HEK293 (cell line): ENCODE measurements at regions not wholly inside any gene's neighbourhood (a gene's known extent, or its start where the extent isn't known, plus 50 kb on each side); places are given as distances from the start of the nearest gene placed in this dataset.

Experiments
- CTCF ChIA-PET: fragments of 350-600 bp; formaldehyde crosslinking; extraction: SDS; loops from one replicate; lab custom pipeline; 2021; ENCODE audit warnings: antibody characterized with exemption; lab: Yijun Ruan, JAX
- POLR2A ChIA-PET: fragments of 300-600 bp; formaldehyde crosslinking; extraction: SDS; loops from one replicate; lab custom pipeline; 2020; ENCODE audit warnings: antibody characterized with exemption, inconsistent platforms; lab: Yijun Ruan, JAX
- H3K27ac ChIP-seq: fragments of 200-500 bp; sonication (Bioruptor generic); 2 replicates; pipeline ENCODE4 v1.5.1; 2014; ENCODE audit warnings: low read depth, low read length, control low read depth, inconsistent platforms; ENCODE audit errors: extremely low read depth
- H3K36me3 ChIP-seq, 2 experiments: fragments of 200-500 bp in 1 of 2; sonication (Bioruptor generic) in 1 of 2; 1 replicate in 1 of 2; 2 replicates in 1 of 2; pipeline ENCODE4 v1.5.1; 2014 to 2017; ENCODE audit warnings: inconsistent platforms in 2 of 2, low read length in 2 of 2; ENCODE audit not compliant: control insufficient read depth in 2 of 2, insufficient read depth in 1 of 2
- H3K4me1 ChIP-seq: fragments of 200-500 bp; sonication (Bioruptor generic); 2 replicates; pipeline ENCODE4 v1.5.1; 2014; ENCODE audit warnings: mild to moderate bottlenecking, low read length, inconsistent platforms; ENCODE audit not compliant: control insufficient read depth, insufficient read depth
- H3K4me3 ChIP-seq: 2 replicates; pipeline ENCODE4 v1.5.1; 2011; ENCODE audit warnings: low read depth, mild to moderate bottlenecking, control low read depth, low read length, moderate library complexity
- H3K9me3 ChIP-seq: fragments of 200-500 bp; sonication (Bioruptor generic); 2 replicates; pipeline ENCODE4 v1.5.1; 2014; ENCODE audit warnings: low read depth, low read length, inconsistent platforms; ENCODE audit not compliant: control insufficient read depth, insufficient read depth
- BCL11B ChIP-seq: fragments of 450-650 bp; formaldehyde crosslinking; IDR thresholded peaks from 2 replicates; pipeline ENCODE4 v1.5.1; 2016; ENCODE audit warnings: low read depth, missing biosample characterization, missing genetic modification characterization
- GLIS1 ChIP-seq: fragments of 450-650 bp; formaldehyde crosslinking; IDR thresholded peaks from 2 replicates; pipeline ENCODE4 v1.5.1; 2016; ENCODE audit warnings: missing biosample characterization, missing genetic modification characterization
- MEIS1 ChIP-seq: sonication (generic); formaldehyde crosslinking; IDR thresholded peaks from 2 replicates; pipeline ENCODE4 v1.8.1; 2022; ENCODE audit warnings: missing genetic modification reagents, mild to moderate bottlenecking, borderline replicate concordance
- OVOL3 ChIP-seq: fragments of 450-650 bp; formaldehyde crosslinking; IDR thresholded peaks from 2 replicates; pipeline ENCODE4 v1.5.1; 2016; ENCODE audit warnings: missing biosample characterization, missing genetic modification characterization
- SP3 ChIP-seq: fragments of 450-650 bp; formaldehyde crosslinking; IDR thresholded peaks from 2 replicates; pipeline ENCODE4 v1.5.1; 2016; ENCODE audit warnings: missing biosample characterization, missing genetic modification characterization
- ZFP37 ChIP-seq: fragments of 450-650 bp; formaldehyde crosslinking; IDR thresholded peaks from 2 replicates; pipeline ENCODE4 v1.5.1; 2016; ENCODE audit warnings: missing biosample characterization, missing genetic modification characterization
- ZNF140 ChIP-seq: fragments of 450-650 bp; formaldehyde crosslinking; IDR thresholded peaks from 2 replicates; pipeline ENCODE4 v1.5.1; 2016; ENCODE audit warnings: missing biosample characterization, missing genetic modification characterization
- ZNF175 ChIP-seq: fragments of 450-650 bp; formaldehyde crosslinking; IDR thresholded peaks from 2 replicates; pipeline ENCODE4 v1.5.1; 2016; ENCODE audit warnings: missing biosample characterization, missing genetic modification characterization
- ZNF391 ChIP-seq: fragments of 450-650 bp; formaldehyde crosslinking; IDR thresholded peaks from 2 replicates; pipeline ENCODE4 v1.5.1; 2016; ENCODE audit warnings: low read depth, missing biosample characterization, missing genetic modification characterization, borderline replicate concordance
- ZNF514 ChIP-seq: fragments of 450-650 bp; formaldehyde crosslinking; IDR thresholded peaks from 2 replicates; pipeline ENCODE4 v1.5.1; 2016; ENCODE audit warnings: missing biosample characterization, missing genetic modification characterization
- ZNF549 ChIP-seq: fragments of 450-650 bp; IDR thresholded peaks from 2 replicates; pipeline ENCODE4 v1.5.1; 2018; ENCODE audit warnings: missing biosample characterization, missing genetic modification characterization, mild to moderate bottlenecking, inconsistent platforms, moderate library complexity
- ZNF670 ChIP-seq: fragments of 450-650 bp; formaldehyde crosslinking; IDR thresholded peaks from 2 replicates; pipeline ENCODE4 v1.5.1; 2016; ENCODE audit warnings: missing biosample characterization, missing genetic modification characterization, low read depth
- ZNF747 ChIP-seq: fragments of 450-650 bp; formaldehyde crosslinking; IDR thresholded peaks from 2 replicates; pipeline ENCODE4 v1.5.1; 2016; ENCODE audit warnings: missing biosample characterization, missing genetic modification characterization
- ZNF768 ChIP-seq: fragments of 450-650 bp; formaldehyde crosslinking; IDR thresholded peaks from 2 replicates; pipeline ENCODE4 v1.5.1; 2018; ENCODE audit warnings: missing biosample characterization, mild to moderate bottlenecking, missing genetic modification characterization
- ZNF830 ChIP-seq: fragments of 450-650 bp; IDR thresholded peaks from 2 replicates; pipeline ENCODE4 v1.5.0; 2018; ENCODE audit warnings: missing biosample characterization, missing genetic modification characterization, low read depth, mild to moderate bottlenecking, moderate library complexity
- ZSCAN23 ChIP-seq: fragments of 450-650 bp; formaldehyde crosslinking; IDR thresholded peaks from 2 replicates; pipeline ENCODE4 v1.5.1; 2016; ENCODE audit warnings: missing biosample characterization, missing genetic modification characterization
- TF ChIP-seq, protein P1 (sequence below): fragments of 450-650 bp; formaldehyde crosslinking; IDR thresholded peaks from 2 replicates; pipeline ENCODE4 v1.5.1; 2016; ENCODE audit warnings: missing biosample characterization, missing genetic modification characterization
- TF ChIP-seq, protein P2 (sequence below): fragments of 450-650 bp; formaldehyde crosslinking; IDR thresholded peaks from 2 replicates; pipeline ENCODE4 v1.5.1; 2017; ENCODE audit warnings: missing biosample characterization, missing genetic modification characterization
- TF ChIP-seq, protein P3 (sequence below): fragments of 450-650 bp; formaldehyde crosslinking; optimal IDR thresholded peaks from 2 replicates; pipeline ENCODE3; 2016; ENCODE audit warnings: missing biosample characterization, mild to moderate bottlenecking, missing genetic modification characterization
- TF ChIP-seq, protein P4 (sequence below): fragments of 450-650 bp; formaldehyde crosslinking; IDR thresholded peaks from 2 replicates; pipeline ENCODE4 v1.5.1; 2016; ENCODE audit warnings: missing biosample characterization, missing genetic modification characterization
- TF ChIP-seq, protein P5 (sequence below): fragments of 450-650 bp; formaldehyde crosslinking; conservative IDR thresholded peaks from 2 replicates; pipeline ENCODE4 v1.5.1; 2016; ENCODE audit warnings: low read depth, missing biosample characterization, missing genetic modification characterization

DNA sequence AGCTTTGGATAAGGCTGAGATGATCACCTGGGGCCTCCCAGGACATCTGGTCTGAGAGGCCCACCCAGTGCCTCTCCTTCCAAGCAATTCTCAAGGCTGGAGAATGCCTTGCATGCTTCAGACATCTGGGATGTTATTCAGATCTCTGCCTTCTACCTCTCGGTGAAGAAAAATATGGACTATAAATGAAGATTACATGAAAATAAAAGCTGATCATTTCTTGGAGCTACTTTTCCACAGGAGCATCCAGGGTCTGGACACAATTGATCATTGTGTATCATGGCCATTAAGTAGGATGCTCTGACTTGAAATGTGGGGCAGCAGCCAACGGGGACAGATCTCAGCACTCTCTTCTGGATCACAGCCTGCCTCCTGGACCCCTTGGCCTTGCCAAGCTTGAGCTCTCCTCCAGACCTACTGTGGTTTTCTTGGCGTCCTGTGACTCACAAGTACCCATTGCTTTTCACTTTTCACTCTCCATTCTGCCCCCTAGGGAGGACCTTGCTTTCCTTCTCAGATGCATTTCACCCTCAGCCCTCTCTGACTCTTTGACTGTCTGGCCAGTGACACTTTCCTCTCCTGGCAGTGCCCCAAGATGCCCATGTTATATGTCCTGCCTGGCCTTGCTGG lies 203.1 kb downstream of the INSIG2 start (continued):
- TF ChIP-seq, protein P1, sequence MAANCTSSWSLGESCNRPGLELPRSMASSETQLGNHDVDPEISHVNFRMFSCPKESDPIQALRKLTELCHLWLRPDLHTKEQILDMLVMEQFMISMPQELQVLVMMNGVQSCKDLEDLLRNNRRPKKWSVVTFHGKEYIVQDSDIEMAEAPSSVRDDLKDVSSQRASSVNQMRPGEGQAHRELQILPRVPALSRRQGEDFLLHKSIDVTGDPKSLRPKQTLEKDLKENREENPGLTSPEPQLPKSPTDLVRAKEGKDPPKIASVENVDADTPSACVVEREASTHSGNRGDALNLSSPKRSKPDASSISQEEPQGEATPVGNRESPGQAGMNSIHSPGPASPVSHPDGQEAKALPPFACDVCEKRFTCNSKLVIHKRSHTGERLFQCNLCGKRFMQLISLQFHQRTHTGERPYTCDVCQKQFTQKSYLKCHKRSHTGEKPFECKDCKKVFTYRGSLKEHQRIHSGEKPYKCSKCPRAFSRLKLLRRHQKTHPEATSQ (tag by site-specific recombination) = no peak
- TF ChIP-seq ZNF175 (tag by site-specific recombination) (no peak), BCL11B (tag by site-specific recombination) (no peak), ZNF830 (tag by site-specific recombination) (no peak)
- TF ChIP-seq, protein P2, sequence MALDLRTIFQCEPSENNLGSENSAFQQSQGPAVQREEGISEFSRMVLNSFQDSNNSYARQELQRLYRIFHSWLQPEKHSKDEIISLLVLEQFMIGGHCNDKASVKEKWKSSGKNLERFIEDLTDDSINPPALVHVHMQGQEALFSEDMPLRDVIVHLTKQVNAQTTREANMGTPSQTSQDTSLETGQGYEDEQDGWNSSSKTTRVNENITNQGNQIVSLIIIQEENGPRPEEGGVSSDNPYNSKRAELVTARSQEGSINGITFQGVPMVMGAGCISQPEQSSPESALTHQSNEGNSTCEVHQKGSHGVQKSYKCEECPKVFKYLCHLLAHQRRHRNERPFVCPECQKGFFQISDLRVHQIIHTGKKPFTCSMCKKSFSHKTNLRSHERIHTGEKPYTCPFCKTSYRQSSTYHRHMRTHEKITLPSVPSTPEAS (tag by site-specific recombination) = no peak
- TF ChIP-seq, all 188 proteins: peak for 0

DNA sequence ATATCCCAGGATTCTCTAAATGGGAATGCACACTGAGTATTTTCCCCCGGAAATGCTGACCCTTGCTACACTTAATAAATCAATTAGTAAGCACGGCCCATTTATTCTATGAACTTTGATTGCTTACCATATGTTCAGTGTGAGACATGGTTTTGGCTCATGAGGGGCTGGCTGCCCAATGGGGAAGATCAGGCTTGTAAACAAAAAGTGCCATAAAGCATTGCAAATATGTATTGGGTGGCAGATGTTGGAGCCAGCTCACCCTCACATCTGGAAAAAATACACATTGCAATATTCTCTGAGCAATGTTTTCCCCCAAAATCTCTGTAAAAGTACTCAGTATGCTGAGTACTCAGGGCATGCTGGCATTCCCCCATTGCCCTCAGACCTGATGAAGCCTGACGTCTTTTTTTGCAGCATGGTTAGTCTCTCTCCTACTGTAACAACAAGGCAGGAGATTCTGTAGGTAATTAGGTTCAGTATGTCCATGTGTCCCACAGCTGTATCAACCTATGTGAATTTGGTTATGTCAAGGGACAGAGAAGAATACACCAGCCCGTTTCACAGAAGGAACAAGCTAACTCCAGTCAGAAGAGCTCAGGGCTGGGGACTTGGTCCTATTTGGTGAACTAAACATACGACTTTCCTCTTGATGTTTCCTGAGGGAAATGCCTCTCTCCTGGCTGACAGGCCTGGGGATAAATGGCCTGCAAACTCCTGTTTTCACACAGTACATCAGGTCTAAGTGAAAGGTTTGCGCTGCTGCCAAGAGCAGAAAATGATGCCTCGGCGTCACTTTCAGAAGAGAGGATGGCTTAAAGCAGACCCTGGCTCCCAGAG lies 202.4 kb downstream of the INSIG2 start:
- Histone ChIP-seq H3K36me3 (no peaks in the 10 kb centered on the region), H3K4me3 (no peak overlapping the region), H3K4me1 (0 out of 2 replicates have a peak, but pooled peaks cover 2% of the 10 kb centered on the region), H3K27ac (no peak overlapping the region), H3K9me3 (no peaks in the 10 kb centered on the region)
- TF ChIP-seq, protein P3, sequence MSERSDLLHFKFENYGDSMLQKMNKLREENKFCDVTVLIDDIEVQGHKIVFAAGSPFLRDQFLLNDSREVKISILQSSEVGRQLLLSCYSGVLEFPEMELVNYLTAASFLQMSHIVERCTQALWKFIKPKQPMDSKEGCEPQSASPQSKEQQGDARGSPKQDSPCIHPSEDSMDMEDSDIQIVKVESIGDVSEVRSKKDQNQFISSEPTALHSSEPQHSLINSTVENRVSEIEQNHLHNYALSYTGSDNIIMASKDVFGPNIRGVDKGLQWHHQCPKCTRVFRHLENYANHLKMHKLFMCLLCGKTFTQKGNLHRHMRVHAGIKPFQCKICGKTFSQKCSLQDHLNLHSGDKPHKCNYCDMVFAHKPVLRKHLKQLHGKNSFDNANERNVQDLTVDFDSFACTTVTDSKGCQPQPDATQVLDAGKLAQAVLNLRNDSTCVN (tag by site-specific recombination) = no peak
- TF ChIP-seq ZNF391 (no peak), SP3 (no peak), ZNF670 (tag by site-specific recombination) (no peak), ZNF768 (tag by site-specific recombination) (no peak), ZNF514 (no peak), OVOL3 (tag by site-specific recombination) (no peak), ZFP37 (tag by site-specific recombination) (no peak), ZNF140 (no peak), GLIS1 (tag by site-specific recombination) (no peak), MEIS1 (CRISPR knock-in tag) (no peak), ZSCAN23 (tag by site-specific recombination) (no peak), ZNF549 (tag by site-specific recombination) (no peak), ZNF747 (no peak)
- TF ChIP-seq, protein P4, sequence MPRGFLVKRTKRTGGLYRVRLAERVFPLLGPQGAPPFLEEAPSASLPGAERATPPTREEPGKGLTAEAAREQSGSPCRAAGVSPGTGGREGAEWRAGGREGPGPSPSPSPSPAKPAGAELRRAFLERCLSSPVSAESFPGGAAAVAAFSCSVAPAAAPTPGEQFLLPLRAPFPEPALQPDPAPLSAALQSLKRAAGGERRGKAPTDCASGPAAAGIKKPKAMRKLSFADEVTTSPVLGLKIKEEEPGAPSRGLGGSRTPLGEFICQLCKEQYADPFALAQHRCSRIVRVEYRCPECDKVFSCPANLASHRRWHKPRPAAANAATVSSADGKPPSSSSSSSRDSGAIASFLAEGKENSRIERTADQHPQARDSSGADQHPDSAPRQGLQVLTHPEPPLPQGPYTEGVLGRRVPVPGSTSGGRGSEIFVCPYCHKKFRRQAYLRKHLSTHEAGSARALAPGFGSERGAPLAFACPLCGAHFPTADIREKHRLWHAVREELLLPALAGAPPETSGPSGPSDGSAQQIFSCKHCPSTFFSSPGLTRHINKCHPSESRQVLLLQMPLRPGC (tag by site-specific recombination) = no peak
- TF ChIP-seq, protein P5, sequence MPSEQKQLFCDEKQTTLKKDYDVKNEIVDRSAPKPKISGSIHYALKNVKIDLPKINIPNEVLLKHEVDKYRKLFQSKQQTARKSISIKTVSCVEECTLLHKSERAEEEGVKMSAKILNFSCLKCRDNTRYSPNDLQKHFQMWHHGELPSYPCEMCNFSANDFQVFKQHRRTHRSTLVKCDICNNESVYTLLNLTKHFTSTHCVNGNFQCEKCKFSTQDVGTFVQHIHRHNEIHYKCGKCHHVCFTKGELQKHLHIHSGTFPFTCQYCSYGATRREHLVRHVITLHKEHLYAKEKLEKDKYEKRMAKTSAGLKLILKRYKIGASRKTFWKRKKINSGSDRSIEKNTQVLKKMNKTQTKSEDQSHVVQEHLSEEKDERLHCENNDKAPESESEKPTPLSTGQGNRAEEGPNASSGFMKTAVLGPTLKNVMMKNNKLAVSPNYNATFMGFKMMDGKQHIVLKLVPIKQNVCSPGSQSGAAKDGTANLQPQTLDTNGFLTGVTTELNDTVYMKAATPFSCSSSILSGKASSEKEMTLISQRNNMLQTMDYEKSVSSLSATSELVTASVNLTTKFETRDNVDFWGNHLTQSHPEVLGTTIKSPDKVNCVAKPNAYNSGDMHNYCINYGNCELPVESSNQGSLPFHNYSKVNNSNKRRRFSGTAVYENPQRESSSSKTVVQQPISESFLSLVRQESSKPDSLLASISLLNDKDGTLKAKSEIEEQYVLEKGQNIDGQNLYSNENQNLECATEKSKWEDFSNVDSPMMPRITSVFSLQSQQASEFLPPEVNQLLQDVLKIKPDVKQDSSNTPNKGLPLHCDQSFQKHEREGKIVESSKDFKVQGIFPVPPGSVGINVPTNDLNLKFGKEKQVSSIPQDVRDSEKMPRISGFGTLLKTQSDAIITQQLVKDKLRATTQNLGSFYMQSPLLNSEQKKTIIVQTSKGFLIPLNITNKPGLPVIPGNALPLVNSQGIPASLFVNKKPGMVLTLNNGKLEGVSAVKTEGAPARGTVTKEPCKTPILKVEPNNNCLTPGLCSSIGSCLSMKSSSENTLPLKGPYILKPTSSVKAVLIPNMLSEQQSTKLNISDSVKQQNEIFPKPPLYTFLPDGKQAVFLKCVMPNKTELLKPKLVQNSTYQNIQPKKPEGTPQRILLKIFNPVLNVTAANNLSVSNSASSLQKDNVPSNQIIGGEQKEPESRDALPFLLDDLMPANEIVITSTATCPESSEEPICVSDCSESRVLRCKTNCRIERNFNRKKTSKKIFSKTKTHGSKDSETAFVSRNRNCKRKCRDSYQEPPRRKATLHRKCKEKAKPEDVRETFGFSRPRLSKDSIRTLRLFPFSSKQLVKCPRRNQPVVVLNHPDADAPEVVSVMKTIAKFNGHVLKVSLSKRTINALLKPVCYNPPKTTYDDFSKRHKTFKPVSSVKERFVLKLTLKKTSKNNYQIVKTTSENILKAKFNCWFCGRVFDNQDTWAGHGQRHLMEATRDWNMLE (tag by site-specific recombination) = no peak
- ChIA-PET CTCF (no interaction called here), POLR2A (no interaction called here)
